LoVo (cell line): ENCODE measurements at regions not wholly inside any gene's neighbourhood (a gene's known extent, or its start where the extent isn't known, plus 50 kb on each side); places are given as distances from the start of the nearest gene placed in this dataset.

Experiments
- DNase-seq: peaks from one replicate; pipeline ENCODE4 v3.0.0-alpha.2; 2016; ENCODE audit warnings: low spot score

DNA sequence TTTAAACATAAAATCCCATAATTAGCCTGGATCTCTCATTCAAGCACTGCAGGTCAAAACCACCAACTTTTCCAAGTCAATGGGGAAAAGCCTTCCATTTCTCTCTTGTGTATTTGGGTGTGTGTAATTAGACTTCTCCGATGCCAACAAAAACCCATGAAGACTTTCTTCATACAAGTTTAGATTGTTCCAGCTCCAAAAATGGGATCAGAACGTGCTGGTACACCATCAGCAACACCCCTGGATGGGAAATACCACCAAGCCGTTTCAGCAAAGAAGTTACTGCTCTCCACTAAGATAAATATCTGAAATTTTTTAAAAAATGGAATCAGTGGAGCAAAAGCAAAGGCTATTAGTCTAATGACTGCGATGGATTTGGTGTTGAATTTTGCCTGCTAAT lies 837.3 kb upstream of the SOX9 start:
- no peak for DNase-seq

GRCh38 chr17:71284032-71284755 lies 836.6 kb upstream of the SOX9 start:
- DNase-seq: no peak

DNA sequence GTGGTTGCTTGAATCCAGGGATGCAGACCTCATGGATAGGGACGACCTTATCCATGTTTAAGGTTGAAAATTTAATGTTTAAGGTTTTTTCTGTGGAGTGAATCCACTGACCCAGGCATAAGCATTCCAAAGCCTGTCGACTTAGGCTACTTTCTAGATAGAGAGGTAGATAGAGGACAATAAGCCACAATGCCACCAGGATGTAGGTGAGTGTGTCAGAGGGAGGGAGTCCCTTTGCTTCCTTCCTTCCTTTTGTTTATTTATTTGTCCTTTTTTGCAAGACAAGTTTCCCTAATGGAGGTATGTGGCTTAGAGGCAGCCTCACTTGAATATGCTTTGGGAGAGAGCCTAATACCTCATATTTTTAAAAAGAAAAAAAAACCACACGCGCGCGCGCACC lies 834.2 kb upstream of the SOX9 start:
- no peak for DNase-seq

DNA sequence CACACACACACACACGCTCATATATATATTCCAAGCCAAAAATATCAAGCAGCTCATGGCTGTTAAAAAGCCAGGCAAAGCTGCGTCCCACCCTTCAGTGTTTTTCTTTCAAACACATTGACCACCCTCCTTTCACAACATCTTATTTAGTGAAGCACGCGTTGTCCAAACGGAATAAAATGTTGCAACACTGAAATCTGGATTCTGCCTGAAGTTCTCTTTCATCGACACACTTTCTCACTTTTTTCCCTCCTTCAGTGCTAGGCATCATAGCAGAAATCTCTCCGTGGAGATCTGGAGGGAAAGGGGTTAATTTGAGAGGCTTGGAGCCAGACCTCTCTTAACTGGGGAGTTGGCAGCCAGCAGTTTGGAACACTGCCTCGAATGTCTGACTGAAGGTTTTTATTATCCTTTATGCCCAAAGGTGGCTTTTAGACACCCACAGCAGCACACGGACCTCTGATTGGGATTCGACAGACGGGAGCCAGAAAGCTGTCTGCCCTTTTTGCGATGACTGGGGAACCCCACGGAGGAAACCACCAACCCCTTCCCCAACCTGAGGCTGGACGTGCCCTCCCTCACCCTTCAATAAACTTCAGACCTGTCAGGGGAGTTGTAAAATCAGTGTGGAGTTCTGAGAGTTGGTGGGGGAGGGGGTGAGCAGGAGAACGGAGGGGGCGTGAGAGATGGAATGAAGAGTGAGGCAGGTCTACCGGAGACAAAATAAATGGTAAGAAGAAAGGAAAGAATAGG lies 833.6 kb upstream of the SOX9 start:
- no peak for DNase-seq

DNA sequence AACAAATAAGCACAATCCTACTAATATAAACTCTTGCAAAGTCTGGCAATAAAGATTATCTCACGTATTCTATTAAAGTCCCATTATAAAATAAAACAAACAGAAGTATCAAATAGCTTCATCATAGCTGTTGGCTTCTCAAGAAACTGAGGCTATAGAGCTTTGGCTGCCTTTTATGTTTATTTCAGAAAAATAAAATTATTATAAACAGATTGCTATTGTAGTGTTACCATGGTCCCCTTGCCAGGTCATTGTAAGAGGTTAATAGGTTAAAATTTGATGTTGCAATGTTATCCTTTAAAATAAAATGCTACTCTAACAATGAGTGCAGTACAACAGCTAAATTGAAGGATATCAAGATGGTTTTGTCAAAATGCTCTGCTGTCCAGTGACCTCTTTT lies 828.8 kb upstream of the SOX9 start:
- DNase-seq: no peak

GRCh38 chr17:71296005-71296404 lies 824.8 kb upstream of the SOX9 start:
- DNase-seq: no peak

DNA sequence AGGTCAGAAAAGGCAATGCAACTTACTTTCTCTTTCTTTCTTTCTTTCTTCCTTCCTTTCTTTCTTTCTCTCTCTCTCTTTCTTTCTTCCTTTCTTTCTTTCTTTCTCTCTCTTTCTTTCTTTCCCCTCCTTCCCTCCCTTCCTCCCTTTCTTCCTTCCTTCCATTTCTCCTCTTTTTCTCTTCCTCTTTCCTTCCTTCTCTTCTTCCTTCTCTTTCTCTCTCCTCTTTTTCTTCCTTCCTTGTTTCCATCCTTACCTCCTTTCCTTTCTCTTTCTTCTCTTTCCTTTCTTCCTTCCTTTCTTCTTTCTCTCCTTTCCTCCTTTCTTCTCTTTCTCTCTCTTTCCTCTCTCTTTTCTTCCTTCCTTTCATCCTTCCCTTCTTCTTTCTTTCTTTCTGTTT lies 819.8 kb upstream of the SOX9 start:
- no peak for DNase-seq

- DNase-seq: no peak
Observed at GRCh38 chr17:71302721-71303549, 817.9 kb upstream of the SOX9 start.

GRCh38 chr17:71304498-71305158 lies 816.2 kb upstream of the SOX9 start:
- no peak for DNase-seq

DNA sequence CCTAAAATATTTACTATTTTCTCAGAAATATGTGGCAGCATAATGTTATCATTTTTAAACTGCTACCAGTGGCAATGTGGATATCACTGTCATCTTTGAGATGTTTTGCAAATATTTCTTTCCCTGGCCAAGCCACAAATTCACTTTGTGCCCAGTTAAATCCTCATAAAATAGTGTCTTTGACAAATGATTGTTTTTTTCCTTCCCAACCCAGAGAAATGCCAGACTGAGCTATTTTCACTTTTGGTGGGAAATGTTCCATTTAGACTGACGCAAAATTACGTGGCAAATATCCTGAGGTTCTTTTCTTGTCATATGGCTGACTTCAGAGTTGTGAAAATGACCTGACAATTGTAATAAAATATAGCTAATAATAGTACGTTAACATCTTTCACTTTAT lies 807.0 kb upstream of the SOX9 start:
- DNase-seq: no peak

GRCh38 chr17:71315568-71315967 lies 805.3 kb upstream of the SOX9 start:
- DNase-seq: no peak

DNA sequence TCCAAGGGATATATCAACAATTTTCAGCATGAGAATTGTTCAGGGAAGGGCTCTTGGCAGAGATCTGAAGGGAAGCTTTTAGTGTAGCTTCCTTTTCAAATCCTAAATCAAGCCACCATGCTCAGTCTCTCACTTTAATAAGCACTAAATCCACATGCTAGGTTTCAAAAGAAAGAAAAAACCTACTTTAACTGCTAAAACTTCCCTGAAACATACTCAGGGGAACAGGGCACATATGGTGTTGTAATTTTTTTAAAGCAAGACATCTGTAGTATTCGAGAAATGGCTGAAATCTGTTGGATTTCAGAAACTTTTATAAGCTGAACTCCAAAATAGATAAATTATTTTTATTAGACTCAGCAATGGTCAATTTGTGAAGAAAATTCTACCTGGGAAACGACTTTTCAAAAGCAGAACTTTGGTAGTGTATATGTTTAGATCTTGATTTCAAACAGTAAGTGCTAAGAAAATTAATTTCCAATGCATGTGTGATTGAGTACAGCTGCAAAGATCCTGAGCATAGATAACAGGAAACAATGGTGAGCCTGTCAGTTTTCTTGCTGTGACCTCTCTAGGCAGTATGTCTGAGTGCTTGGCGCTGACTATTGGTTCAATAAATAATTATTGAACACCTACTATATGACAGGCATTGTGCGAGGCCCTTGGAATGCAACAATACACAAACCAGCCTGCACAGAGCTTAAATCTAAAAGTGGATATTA lies 804.5 kb upstream of the SOX9 start:
- DNase-seq: no peak

GRCh38 chr17:71320009-71320796 lies 800.6 kb upstream of the SOX9 start:
- no peak for DNase-seq

DNA sequence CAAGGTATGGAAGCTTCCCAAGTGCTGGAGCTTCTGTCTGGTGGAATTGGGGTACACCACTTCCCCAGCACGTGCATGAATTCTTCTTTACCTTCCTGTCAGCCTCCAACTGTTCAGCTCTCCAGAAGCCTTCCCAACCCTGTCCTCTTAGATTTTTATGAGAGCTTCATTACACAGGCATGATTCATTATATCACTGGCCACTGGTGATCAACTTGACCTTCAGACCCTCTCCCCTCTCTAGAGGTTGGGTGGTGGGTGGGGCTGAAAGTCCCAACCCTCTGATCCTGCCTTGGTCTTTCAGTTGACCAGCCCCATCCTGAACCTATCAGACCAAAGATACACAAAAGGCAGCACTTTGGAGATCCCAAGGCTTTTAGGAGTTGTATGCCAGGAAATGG lies 795.7 kb upstream of the SOX9 start:
- DNase-seq: no peak

GRCh38 chr17:71325886-71326285 lies 794.9 kb upstream of the SOX9 start:
- no peak for DNase-seq

GRCh38 chr17:71327376-71328059 lies 793.3 kb upstream of the SOX9 start:
- no peak for DNase-seq

GRCh38 chr17:71329310-71330098 lies 791.3 kb upstream of the SOX9 start:
- DNase-seq: peak; percentile 56

GRCh38 chr17:71330099-71330375 lies 790.8 kb upstream of the SOX9 start:
- no peak for DNase-seq

GRCh38 chr17:71331754-71332325 lies 789.0 kb upstream of the SOX9 start:
- DNase-seq: no peak
